Bronchial epithelial cell (primary cell): ENCODE measurements at regions not wholly inside any gene's neighbourhood (a gene's known extent, or its start where the extent isn't known, plus 50 kb on each side); places are given as distances from the start of the nearest gene placed in this dataset.
"Not testable (repeated sequence)": the region's sequence is repeated elsewhere in the genome, so short reads cannot be mapped to it uniquely, and the experiment has no call there.

Experiments
- DNase-seq: peaks from one replicate; pipeline ENCODE4 v3.0.0-alpha.2; 2010; ENCODE audit warnings: low read depth
- FAIRE-seq: peaks from 2 replicates; lab custom pipeline; 2011; peaks lifted over from hg19 to GRCh38; lab: Jason Lieb, UNC
- H3K27me3 ChIP-seq: 2 replicates; pipeline ENCODE4 v1.5.1; 2011; ENCODE audit warnings: low read length; ENCODE audit not compliant: control insufficient read depth, insufficient read depth
- H3K36me3 ChIP-seq: 2 replicates; pipeline ENCODE4 v1.5.1; 2011; ENCODE audit warnings: low read length; ENCODE audit not compliant: control insufficient read depth, insufficient read depth
- H3K4me3 ChIP-seq: 2 replicates; pipeline ENCODE4 v1.5.1; 2011; ENCODE audit warnings: mild to moderate bottlenecking, low read depth, low read length, control low read depth
- TF ChIP-seq, protein P1 (sequence below): IDR thresholded peaks from 2 replicates; pipeline ENCODE4 v1.5.1; 2011; ENCODE audit warnings: mild to moderate bottlenecking, moderate library complexity, low read length, control low read depth, inconsistent platforms; ENCODE audit not compliant: insufficient read depth, severe bottlenecking

- FAIRE-seq = no peak
Measured at GRCh38 chr5:66291771-66292170, 147.7 kb downstream of the SREK1 start.

GRCh38 chr5:66293851-66294250 is 149.8 kb downstream of the SREK1 start:
- FAIRE-seq = peak; percentile 90
- not testable (repeated sequence) for H3K36me3 ChIP-seq, H3K4me3 ChIP-seq, DNase-seq, H3K27me3 ChIP-seq

More at GRCh38 chr5:66291771-66292170, 147.7 kb downstream of the SREK1 start:
- H3K36me3 ChIP-seq = no peaks in the 10 kb centered on the region
- DNase-seq = no peak
- TF ChIP-seq, protein P1, sequence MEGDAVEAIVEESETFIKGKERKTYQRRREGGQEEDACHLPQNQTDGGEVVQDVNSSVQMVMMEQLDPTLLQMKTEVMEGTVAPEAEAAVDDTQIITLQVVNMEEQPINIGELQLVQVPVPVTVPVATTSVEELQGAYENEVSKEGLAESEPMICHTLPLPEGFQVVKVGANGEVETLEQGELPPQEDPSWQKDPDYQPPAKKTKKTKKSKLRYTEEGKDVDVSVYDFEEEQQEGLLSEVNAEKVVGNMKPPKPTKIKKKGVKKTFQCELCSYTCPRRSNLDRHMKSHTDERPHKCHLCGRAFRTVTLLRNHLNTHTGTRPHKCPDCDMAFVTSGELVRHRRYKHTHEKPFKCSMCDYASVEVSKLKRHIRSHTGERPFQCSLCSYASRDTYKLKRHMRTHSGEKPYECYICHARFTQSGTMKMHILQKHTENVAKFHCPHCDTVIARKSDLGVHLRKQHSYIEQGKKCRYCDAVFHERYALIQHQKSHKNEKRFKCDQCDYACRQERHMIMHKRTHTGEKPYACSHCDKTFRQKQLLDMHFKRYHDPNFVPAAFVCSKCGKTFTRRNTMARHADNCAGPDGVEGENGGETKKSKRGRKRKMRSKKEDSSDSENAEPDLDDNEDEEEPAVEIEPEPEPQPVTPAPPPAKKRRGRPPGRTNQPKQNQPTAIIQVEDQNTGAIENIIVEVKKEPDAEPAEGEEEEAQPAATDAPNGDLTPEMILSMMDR = no peak
- H3K4me3 ChIP-seq = no peak overlapping the region
- no peaks in the 10 kb centered on the region for H3K27me3 ChIP-seq

- FAIRE-seq (no peak), DNase-seq (no peak)
- TF ChIP-seq, protein P1 = no peak
- Histone ChIP-seq H3K4me3 (no peak overlapping the region), H3K27me3 (no peaks in the 10 kb centered on the region), H3K36me3 (no peaks in the 10 kb centered on the region)
Measured at GRCh38 chr5:66299463-66299862, 155.4 kb downstream of the SREK1 start.

DNA sequence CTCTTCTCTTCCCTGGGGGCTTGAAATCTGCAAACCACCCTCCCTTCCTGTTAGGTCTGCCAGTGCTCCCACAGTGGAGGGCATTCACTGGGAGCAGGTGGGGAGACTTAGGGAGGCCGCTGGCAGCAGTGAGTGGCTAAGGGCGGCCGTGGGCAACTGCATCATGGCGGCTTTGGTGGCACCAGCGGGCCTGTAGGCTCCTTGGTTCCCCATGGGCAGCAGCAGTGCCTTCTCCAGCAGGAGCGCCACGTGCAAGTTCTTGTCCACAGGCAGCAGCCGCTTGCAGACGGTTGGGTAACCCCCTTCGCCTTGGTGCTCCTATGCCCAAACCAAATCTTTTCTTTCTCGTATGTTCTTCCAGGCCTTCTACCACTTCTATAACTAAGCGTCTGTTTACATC is 158.2 kb downstream of the SREK1 start:
- DNase-seq = no peak
- no peaks in the 10 kb centered on the region for H3K27me3 ChIP-seq
- TF ChIP-seq, protein P1 = no peak
- no peaks in the 10 kb centered on the region for H3K36me3 ChIP-seq
- H3K4me3 ChIP-seq = no peak overlapping the region
- no peak for FAIRE-seq

GRCh38 chr5:66306105-66306843 is 162.2 kb downstream of the SREK1 start:
- TF ChIP-seq, protein P1 = peak; percentile 82
- Histone ChIP-seq H3K36me3 (no peaks in the 10 kb centered on the region), H3K4me3 (no peak overlapping the region), H3K27me3 (no peaks in the 10 kb centered on the region)
- DNase-seq (peak; percentile 57), FAIRE-seq (no peak)

DNA sequence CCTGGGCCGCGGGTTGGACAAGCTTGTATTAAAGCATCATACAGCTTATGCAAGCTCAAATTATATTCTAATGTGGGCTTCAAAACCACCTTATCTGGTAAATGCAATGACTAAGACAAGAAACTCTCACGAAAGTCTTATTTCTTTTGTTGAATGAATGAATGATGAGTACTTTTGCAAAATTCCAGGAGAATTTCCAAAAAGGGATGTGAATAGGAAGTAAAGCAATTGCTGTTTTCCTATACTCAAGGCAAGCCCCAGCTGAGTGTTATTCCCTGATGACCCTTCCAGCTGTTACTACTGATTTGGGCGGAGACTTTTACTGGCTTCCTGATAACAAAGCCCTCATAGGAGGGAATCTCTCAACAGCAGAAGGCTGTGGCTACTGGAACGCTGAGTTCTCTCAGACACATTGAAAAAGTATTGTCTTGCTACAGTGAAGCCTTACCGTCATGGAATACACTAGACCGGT is 162.8 kb downstream of the SREK1 start:
- no peak for FAIRE-seq
- TF ChIP-seq, protein P1 = no peak
- Histone ChIP-seq H3K4me3 (no peak overlapping the region), H3K36me3 (no peaks in the 10 kb centered on the region), H3K27me3 (no peaks in the 10 kb centered on the region)
- DNase-seq = no peak
